Spinal cord (tissue), 9 donors: ENCODE measurements at regions not wholly inside any gene's neighbourhood (a gene's known extent, or its start where the extent isn't known, plus 50 kb on each side); places are given as distances from the start of the nearest gene placed in this dataset.
A peak's percentile ranks its signal among the peaks of the same experiment; 100 is the strongest.
"Not testable (repeated sequence)": the region's sequence is repeated elsewhere in the genome, so short reads cannot be mapped to it uniquely, and the experiment has no call there.

Experiments
- DNase-seq, 6 donors: peaks; one replicate each; pipeline versions ENCODE4 v3.0.0 to v3.0.0-alpha.2; 2013 to 2015; ENCODE audit warnings: low spot score in 6 of 6, low read depth in 4 of 6
- H3K27ac ChIP-seq: one replicate; pipeline ENCODE4 v1.5.1; 2013; ENCODE audit warnings: low read depth, low read length, control low read depth
- H3K27me3 ChIP-seq: one replicate; pipeline ENCODE4 v1.6.1; 2013; ENCODE audit warnings: low read length; ENCODE audit not compliant: control insufficient read depth, insufficient read depth
- H3K36me3 ChIP-seq: one replicate; pipeline ENCODE4 v1.6.1; 2013; ENCODE audit warnings: low read length; ENCODE audit not compliant: control insufficient read depth, insufficient read depth
- H3K4me1 ChIP-seq: one replicate; pipeline ENCODE4 v1.6.1; 2013; ENCODE audit warnings: low read length; ENCODE audit not compliant: control insufficient read depth, insufficient read depth
- H3K4me3 ChIP-seq: one replicate; pipeline ENCODE4 v1.5.1; 2013; ENCODE audit warnings: low read depth, low read length, control low read depth
- H3K9me3 ChIP-seq: one replicate; pipeline ENCODE4 v1.6.1; 2013; ENCODE audit warnings: low read length; ENCODE audit not compliant: control insufficient read depth, insufficient read depth
- WGBS: methylation state at CpG from one replicate; pipeline ENCODE4 v1.1.5; 2013; ENCODE audit warnings: missing lambda C conversion rate; ENCODE audit not compliant: insufficient coverage; 5-methylcytosine and 5-hydroxymethylcytosine counted together
- donor health status: healthy.

DNA sequence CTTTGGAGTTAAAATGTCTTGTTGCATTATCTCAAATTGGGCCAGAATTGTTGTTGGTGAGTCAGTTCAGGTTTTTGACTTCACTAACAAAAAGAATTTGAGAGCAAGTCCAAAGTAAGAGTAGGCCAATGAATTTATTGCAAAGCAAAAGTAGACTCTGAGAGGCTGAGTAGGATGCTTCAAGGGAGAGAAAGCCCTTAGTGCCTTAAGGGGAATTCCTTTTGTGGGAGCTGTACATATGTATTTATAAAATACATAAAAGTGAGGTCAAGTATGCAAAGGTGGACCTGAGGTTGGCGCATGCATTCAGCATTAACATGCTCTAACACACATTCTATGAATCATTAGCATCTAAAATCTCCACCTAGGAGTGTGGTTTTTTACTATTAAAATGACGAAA, 565.4 kb downstream of the GRXCR1 start:
- no CpG with 5 or more reads among the region's 2 CpGs for WGBS
- Histone ChIP-seq H3K27ac (no peak overlapping the region), H3K36me3 (no peaks in the 10 kb centered on the region), H3K27me3 (no peaks in the 10 kb centered on the region), H3K4me3 (no peak overlapping the region), H3K9me3 (no peaks in the 10 kb centered on the region), H3K4me1 (no peaks in the 10 kb centered on the region)
- DNase-seq = no peak

- no peaks in the 10 kb centered on the region for H3K4me1 ChIP-seq
- H3K27ac ChIP-seq = no peak overlapping the region
- no peaks in the 10 kb centered on the region for H3K36me3 ChIP-seq
- H3K4me3 ChIP-seq = no peak overlapping the region
- H3K9me3 ChIP-seq = no peaks in the 10 kb centered on the region
- no peaks in the 10 kb centered on the region for H3K27me3 ChIP-seq
- WGBS = 89% methylated on average over 3 of the region's 4 CpGs
- DNase-seq = no peak
These were observed 565.8 kb downstream of the GRXCR1 start for GRCh38 chr4:43458293-43458692.

DNA sequence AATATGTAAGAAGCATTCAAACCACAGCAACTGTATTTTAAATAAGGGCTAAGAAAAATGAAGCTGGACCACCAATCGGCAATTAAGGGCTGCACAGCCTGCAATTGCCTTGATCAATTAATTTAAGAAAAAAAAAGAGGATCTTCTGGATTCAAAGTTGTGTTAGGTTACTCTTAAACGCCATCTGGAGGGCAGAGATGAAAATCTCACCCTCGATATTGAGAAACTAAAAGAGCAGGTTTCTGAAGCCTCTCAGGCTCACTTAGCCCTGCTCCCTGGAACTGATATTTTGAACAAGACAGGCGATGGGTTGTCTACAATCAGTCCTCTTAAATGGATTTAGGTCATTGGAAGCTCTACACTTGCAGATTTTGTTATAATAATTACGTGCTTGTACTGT, 579.4 kb downstream of the GRXCR1 start:
- no peak for DNase-seq
- Histone ChIP-seq H3K4me3 (no peak overlapping the region), H3K9me3 (no peaks in the 10 kb centered on the region), H3K36me3 (no peaks in the 10 kb centered on the region), H3K27me3 (no peaks in the 10 kb centered on the region), H3K27ac (no peak overlapping the region), H3K4me1 (no peaks in the 10 kb centered on the region)
- 73% methylated on average over 4 of the region's 5 CpGs for WGBS

DNA sequence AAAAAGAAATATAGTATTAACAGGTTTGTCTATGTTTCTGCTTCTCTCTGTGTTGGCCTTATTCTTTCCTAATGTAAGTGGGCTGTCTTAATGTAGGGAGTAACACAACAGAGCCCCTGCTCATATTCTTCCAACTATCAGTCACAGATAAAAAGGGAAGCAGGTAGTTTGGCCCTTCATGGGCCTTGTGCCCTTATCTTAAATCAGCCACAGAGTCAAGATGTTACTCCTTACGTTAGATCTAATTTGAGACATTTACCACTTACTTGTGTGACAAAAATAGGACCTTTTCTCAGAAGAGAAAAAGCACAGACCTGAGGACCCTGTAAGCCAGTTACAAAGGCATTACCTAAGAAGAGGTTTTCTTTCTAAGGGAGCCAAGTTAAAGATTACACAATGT, 589.0 kb downstream of the GRXCR1 start:
- H3K4me3 ChIP-seq = no peak overlapping the region
- H3K9me3 ChIP-seq = no peaks in the 10 kb centered on the region
- no peak overlapping the region for H3K27ac ChIP-seq
- H3K27me3 ChIP-seq = no peaks in the 10 kb centered on the region
- no peaks in the 10 kb centered on the region for H3K36me3 ChIP-seq
- WGBS = no CpG with 5 or more reads among the region's 1 CpG
- DNase-seq = no peak
- H3K4me1 ChIP-seq = no peaks in the 10 kb centered on the region

- WGBS = no CpG with 5 or more reads among the region's 4 CpGs
- H3K9me3 ChIP-seq = peaks cover 1% of the 10 kb centered on the region
- DNase-seq = no peak
- H3K27ac ChIP-seq = no peak overlapping the region
- H3K36me3 ChIP-seq = no peaks in the 10 kb centered on the region
- no peak overlapping the region for H3K4me3 ChIP-seq
- no peaks in the 10 kb centered on the region for H3K4me1 ChIP-seq
- no peaks in the 10 kb centered on the region for H3K27me3 ChIP-seq
These were observed 592.7 kb downstream of the GRXCR1 start for GRCh38 chr4:43485196-43485595.

DNA sequence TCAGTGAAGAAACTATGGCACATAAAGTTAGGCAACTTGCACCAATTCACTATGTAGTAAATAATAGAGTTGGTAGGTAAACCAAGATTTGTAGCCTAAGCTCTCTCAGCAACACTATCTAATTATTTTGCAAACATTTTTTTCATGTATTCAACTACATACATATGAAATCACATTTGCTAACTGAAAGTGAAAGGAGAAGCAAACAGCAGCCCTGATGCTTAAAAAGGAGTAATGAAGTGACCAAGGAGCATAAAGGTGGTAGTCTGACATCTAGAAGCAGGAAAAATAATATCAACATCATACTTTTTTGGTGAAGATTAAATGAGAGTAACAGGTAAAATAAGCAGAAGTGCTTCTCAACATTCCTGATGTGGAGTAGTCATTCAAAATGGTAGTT, 603.7 kb downstream of the GRXCR1 start:
- no peak overlapping the region for H3K4me3 ChIP-seq
- no peaks in the 10 kb centered on the region for H3K4me1 ChIP-seq
- H3K9me3 ChIP-seq = no peaks in the 10 kb centered on the region
- no peaks in the 10 kb centered on the region for H3K36me3 ChIP-seq
- no peak overlapping the region for H3K27ac ChIP-seq
- H3K27me3 ChIP-seq = no peaks in the 10 kb centered on the region
- DNase-seq = no peak

DNA sequence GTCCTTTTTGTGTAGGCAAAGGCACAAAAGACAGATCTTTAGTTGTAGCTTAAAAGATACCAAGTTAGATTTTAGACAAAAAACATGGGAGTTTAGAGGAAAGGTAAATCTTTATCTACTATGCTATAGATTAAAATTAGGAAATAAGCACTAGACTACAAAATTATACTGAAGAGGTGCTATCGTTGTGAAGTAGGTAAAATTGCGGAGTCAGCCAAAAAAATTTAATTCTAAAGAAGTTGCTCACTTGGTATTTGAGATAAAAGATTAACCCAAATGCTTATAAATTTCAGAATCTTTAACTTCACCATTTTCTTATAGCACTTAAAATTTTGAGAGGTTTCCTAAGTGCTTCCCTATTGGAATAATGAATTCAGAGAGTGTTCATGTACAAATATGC, 604.1 kb downstream of the GRXCR1 start:
- H3K4me3 ChIP-seq = no peak overlapping the region
- H3K27me3 ChIP-seq = no peaks in the 10 kb centered on the region
- no peaks in the 10 kb centered on the region for H3K9me3 ChIP-seq
- no CpG with 5 or more reads among the region's 2 CpGs for WGBS
- H3K4me1 ChIP-seq = no peaks in the 10 kb centered on the region
- DNase-seq = no peak
- H3K27ac ChIP-seq = no peak overlapping the region
- no peaks in the 10 kb centered on the region for H3K36me3 ChIP-seq

DNA sequence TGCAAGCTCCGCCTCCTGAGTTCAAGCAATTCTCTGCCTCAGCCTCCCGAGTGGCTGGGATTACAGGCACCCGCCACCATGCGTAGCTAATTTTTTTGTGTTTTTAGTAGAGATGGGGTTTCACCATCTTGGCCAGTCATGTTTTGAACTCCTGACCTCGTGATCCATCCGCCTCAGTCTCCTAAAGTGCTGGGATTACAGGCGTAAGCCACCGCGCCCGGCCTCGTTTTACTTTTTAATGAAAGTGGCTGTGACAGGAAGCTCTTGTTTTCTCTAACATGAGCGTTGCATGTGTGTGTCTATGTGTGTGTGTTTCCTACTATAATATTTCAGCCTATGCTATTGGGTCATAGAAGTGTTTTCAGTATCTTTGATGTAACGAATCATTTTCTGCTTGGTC, 613.3 kb downstream of the GRXCR1 start:
- H3K27ac ChIP-seq, H3K9me3 ChIP-seq, H3K36me3 ChIP-seq, H3K27me3 ChIP-seq, H3K4me3 ChIP-seq, H3K4me1 ChIP-seq, DNase-seq: not testable (repeated sequence)
- WGBS = 96% methylated on average over 11 of the region's 13 CpGs

- no peaks in the 10 kb centered on the region for H3K27me3 ChIP-seq
- no peaks in the 10 kb centered on the region for H3K36me3 ChIP-seq
- H3K9me3 ChIP-seq = no peaks in the 10 kb centered on the region
- no peak for DNase-seq
- H3K4me1 ChIP-seq = no peaks in the 10 kb centered on the region
- no CpG with 5 or more reads among the region's 1 CpG for WGBS
- H3K27ac ChIP-seq = no peak overlapping the region
- H3K4me3 ChIP-seq = no peak overlapping the region
These were observed 619.7 kb downstream of the GRXCR1 start for GRCh38 chr4:43512253-43512652.

DNA sequence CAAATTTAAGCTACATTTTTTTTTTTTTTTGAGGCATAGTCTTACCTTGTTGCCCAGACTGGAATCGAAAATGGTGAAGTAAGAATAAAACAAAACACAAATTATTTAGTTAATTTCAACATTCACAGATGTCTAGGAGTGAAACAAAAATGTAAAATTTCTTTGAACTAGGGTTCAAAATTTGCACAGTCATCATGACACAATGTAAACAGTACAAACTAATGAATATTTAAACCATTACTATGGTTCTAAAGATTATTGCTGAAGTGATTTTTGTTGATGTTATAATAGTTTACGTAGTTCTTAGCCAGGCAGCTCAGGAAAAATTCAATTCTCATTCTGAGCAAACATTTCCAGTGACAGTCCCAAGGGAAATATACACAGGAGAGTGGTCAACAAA, 633.1 kb downstream of the GRXCR1 start:
- no CpG with 5 or more reads among the region's 2 CpGs for WGBS
- no peak for DNase-seq
- H3K36me3 ChIP-seq = no peaks in the 10 kb centered on the region
- no peaks in the 10 kb centered on the region for H3K4me1 ChIP-seq
- H3K27ac ChIP-seq = no peak overlapping the region
- H3K4me3 ChIP-seq = no peak overlapping the region
- no peaks in the 10 kb centered on the region for H3K9me3 ChIP-seq
- no peaks in the 10 kb centered on the region for H3K27me3 ChIP-seq

DNA sequence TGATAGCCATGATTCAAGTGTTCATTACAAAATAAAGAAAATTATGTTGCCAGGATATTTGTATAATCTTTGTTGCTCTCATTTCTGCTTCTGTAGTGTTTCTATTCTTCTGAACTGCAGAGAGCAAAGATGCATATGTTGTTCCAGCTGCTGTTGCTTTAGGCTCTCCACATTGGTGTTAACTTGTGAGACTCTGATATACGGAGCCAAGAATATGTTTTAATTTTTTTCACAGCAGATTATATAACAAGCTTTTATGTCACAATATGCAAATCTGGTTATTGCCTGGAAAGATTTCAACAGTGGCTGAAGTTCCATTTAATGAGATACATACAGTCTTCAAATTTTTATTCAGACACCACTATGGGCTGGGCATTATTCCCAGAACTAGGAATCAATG, 655.0 kb downstream of the GRXCR1 start:
- H3K9me3 ChIP-seq = peaks cover 3% of the 10 kb centered on the region
- H3K27ac ChIP-seq = no peak overlapping the region
- no CpG with 5 or more reads among the region's 1 CpG for WGBS
- no peaks in the 10 kb centered on the region for H3K36me3 ChIP-seq
- H3K4me3 ChIP-seq = no peak overlapping the region
- H3K4me1 ChIP-seq = no peaks in the 10 kb centered on the region
- H3K27me3 ChIP-seq = no peaks in the 10 kb centered on the region
- peak in 2 of 6 donors; percentile 56 to 76 for DNase-seq
